ENCODE measurements at regions not wholly inside any gene's neighbourhood (a gene's known extent, or its start where the extent isn't known, plus 50 kb on each side); places are given as distances from the start of the nearest gene placed in this dataset.

GRCh38 chrX:110472265-110472664, 113.6 kb downstream of the RTL9 start:
- no peak overlapping the region for H3K4me3 ChIP-seq (replicated peaks in 1 of 3; ENCODE audit: insufficient read depth in 1 of 3, low read depth in 1 of 3, low read length in 3 of 3)
- no peak overlapping the region for H3K27ac ChIP-seq (ENCODE audit: insufficient read depth, low read depth, low read length)
- dilution Hi-C loops (cut with MboI; ENCODE audit: extremely low pct_ligation_motif_present, low sequenced_read_pairs): no loop called here
- H3K27me3 ChIP-seq (ENCODE audit: control insufficient read depth in 2 of 2, insufficient read depth in 2 of 2, low read length in 2 of 2): no peaks in the 10 kb centered on the region
- FAIRE-seq (no peak), DNase-seq (ENCODE audit: low read depth, low spot score) (no peak)
- H3K9ac ChIP-seq (replicated peaks; ENCODE audit: extremely low read depth, insufficient read depth, low read length): no peak overlapping the region
- no TSS peak for BruUV-seq (replicated peaks)
- ChIA-PET POLR2A (no interaction called here), CTCF (no interaction called here)
- H3K9me3 ChIP-seq (replicated peaks; ENCODE audit: control insufficient read depth, insufficient read depth, low read length): no peaks in the 10 kb centered on the region
- no peaks in the 10 kb centered on the region for H4K20me1 ChIP-seq (replicated peaks; ENCODE audit: control insufficient read depth, extremely low read depth, insufficient read depth, low read length)
- no peak overlapping the region for H2AFZ ChIP-seq (ENCODE audit: low read depth, low read length)
- TF ChIP-seq EZH2 (IDR thresholded peaks at IDR 0.05; ENCODE audit: borderline replicate concordance, low read depth, low read length, severe bottlenecking) (no peak), GATA2 (IDR thresholded peaks at IDR 0.05; ENCODE audit: insufficient read depth, insufficient read length, low read depth, low read length) (no peak), JUN (IDR thresholded peaks at IDR 0.05; ENCODE audit: borderline replicate concordance, insufficient read depth, insufficient read length, low read depth) (no peak), POLR2A (IDR thresholded peaks at IDR 0.05; ENCODE audit: low read depth, low read length) (no peak), POLR2AphosphoS5 (IDR thresholded peaks at IDR 0.05; ENCODE audit: insufficient read depth, low read depth, low read length) (no peak), CTCF (IDR thresholded peaks at IDR 0.05; ENCODE audit: extremely low read depth in 1 of 2, insufficient read depth in 1 of 2, low read depth in 1 of 2, low read length in 2 of 2) (no peak), MYC (IDR thresholded peaks at IDR 0.05; ENCODE audit: low read depth, low read length) (no peak), FOS (IDR thresholded peaks at IDR 0.05; ENCODE audit: borderline replicate concordance, insufficient read depth, low read length) (no peak), MAX (IDR thresholded peaks at IDR 0.05; ENCODE audit: insufficient read depth, insufficient read length) (no peak)
- H3K4me2 ChIP-seq (ENCODE audit: insufficient read depth, low read length): no peak overlapping the region
- H3K4me1 ChIP-seq (ENCODE audit: control insufficient read depth, extremely low read depth, insufficient read depth, low read length): no peaks in the 10 kb centered on the region
- no peaks in the 10 kb centered on the region for H3K36me3 ChIP-seq (ENCODE audit: control insufficient read depth in 2 of 2, extremely low read depth in 1 of 2, insufficient read depth in 2 of 2, low read length in 2 of 2)
- no peaks in the 10 kb centered on the region for H3K79me2 ChIP-seq (ENCODE audit: control insufficient read depth, insufficient read depth, low read length)
- H3K9me1 ChIP-seq (replicated peaks; ENCODE audit: control insufficient read depth, extremely low read depth, insufficient read depth, low read length): no peaks in the 10 kb centered on the region
- intact Hi-C loops (cut with micrococcal nuclease): no loop called here
